ENCODE measurements at regions not wholly inside any gene's neighbourhood (a gene's known extent, or its start where the extent isn't known, plus 50 kb on each side); places are given as distances from the start of the nearest gene placed in this dataset.
"Not testable (repeated sequence)": the region's sequence is repeated elsewhere in the genome, so short reads cannot be mapped to it uniquely, and the experiment has no call there.

DNA sequence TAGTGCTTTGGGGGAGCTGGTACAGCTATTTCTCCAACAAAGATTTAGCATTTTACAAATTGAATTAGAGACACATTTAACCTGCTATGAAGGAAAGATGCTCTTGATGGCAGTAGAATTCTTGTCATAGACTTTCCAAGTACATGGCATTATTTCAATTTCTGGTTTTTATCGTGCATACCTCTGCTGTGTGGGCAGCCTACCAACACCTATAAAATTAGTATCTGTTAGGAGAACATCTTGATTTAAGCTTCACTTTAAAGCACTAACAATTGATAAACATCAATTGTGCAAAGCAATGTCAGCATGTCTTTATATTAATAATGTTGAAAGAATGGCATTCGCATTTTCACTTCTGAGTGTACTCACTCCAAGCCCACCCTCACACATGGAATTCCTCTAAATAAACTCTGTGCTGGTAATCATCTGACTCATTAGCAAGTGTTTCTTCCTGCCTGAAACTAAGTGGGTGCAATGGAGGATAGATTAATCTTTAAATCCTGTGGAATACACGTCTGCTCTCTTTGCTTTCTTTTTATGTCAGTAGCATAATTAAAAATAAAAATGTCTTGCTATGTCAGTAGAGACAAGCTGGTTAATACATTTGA is 279.8 kb upstream of the MAGEB18 start:
- DNase-seq: no peak

DNA sequence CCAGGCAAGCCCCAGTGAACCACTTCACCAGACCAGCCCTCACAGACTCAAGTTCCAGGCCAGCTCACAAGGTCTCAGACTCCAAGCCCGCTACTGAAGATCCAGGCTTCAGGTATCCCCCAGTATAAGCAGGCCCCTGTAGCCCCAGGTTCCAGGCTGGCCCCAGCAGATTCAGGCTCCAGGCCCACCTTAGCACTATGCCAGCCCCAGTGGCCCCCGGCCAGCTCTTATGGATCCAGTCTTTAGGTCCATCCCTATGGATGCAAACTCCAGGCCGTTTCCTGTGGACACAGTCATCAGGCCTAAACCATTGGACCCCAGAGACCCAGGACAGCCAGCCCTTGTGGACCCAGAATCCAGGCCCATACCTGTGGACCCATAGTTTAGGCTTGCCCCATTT is 277.8 kb upstream of the MAGEB18 start:
- no peak for DNase-seq

DNA sequence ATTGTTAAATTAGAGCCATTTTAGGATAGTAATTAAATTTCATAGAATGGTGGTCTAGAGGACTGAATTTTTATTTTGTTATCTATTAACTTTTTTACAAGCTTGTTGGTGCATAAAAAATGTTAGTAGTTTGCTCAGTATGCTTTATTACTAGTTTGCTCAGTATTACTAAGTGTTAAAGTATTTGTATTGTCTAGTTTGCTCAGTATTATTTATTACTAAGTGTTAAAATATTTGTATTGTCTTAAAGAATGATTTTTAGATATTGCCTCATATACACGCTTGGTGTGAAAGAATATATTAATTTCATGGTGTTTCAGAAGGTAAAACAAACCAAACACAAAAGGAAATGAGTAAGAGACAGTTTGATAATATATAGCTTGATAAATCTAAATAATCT is 268.4 kb upstream of the MAGEB18 start:
- DNase-seq: peak in 1 of 2 experiments; percentile 0

DNA sequence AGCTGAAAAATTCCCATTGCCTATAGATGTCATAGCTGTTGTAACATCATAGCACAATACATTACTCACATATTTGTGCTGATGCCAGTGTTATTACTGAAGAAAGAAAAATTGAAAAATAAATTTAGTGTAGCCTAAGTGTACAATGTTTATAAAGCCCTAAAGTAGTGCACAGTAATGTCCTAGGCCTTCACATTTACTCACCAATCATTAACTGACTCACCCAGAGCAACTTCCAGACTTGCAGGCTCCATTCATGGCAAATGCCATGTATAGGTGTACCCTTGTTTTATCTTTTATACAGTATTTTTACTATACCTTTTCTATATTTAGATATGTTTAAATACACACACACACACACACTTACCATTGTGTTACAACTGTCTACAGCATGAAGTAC is 265.4 kb upstream of the MAGEB18 start:
- DNase-seq: no peak

DNA sequence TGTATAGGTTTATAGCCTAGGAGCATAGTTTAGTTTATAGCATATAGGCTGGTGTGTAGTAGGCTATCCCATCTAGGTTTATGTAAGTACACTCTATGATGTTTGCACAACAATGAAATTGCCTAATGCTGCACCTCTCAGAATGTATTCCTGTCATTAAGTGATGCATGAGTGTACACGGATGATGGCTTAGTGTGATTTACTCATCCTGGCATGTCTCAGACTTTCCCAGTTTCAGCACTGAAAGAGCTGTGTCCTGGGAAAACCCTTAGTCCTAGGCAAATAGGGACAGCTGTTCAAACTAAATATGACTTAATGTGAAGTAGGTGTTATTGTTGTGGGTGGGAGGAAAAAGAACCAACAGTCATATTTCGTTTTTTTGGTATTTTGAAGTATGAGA is 264.9 kb upstream of the MAGEB18 start:
- no peak for DNase-seq

DNA sequence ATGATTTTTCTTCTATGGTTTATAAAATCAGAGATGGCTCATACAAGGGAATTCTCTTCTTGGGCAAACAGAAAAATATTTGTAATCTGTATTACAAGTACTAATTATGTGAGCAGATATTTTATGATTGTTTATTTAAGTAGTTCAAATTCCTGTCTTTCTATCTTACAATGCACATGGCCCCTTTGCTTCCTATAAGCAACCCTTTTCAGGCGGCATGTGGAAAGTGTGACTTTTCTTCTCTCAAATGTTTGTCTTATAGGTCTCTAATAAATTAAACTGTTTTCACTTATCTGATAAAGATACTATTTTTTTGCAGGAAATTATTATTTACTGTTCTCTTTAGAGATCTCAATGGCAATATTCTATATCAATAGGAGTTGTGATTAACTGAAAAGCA is 259.3 kb upstream of the MAGEB18 start:
- no peak for DNase-seq

DNA sequence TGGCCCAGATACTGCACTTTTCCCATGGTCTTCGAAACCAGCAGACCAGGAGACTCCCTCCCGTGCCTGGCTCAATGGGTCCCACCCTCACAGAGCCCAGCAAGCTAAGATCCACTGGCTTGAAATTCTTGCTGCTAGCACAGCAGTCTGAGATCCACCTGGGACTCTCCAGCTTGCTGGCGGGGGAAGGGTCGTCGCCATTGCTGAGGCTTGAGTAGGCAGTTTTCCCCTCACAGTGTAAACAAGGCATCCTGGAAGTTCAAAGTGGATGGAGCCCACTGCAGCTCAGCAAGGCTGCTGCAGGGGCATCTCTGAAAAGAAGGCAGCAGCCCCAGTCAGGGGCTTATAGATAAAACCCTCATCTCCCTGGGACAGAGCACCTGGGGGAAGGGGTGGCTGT is 255.6 kb upstream of the MAGEB18 start:
- not testable (repeated sequence) for DNase-seq

DNA sequence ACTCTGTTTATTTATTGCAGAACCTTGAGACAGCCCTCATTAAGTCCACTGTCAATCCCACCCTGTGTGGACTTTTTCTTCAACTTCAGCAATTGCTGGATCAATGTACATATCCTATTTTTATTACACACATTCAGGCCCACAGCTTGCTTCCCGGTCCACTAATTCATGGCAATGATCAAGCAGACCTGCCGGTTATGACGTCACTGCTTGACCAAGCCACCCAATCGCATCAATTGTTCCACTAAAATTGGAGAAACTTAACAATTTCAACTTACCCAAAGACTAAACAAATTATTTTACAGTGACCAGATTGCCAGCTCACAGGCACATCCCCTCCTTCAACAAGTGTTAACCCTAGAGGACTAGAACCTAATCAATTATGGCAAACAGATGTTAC is 240.4 kb upstream of the MAGEB18 start:
- no peak for DNase-seq

DNA sequence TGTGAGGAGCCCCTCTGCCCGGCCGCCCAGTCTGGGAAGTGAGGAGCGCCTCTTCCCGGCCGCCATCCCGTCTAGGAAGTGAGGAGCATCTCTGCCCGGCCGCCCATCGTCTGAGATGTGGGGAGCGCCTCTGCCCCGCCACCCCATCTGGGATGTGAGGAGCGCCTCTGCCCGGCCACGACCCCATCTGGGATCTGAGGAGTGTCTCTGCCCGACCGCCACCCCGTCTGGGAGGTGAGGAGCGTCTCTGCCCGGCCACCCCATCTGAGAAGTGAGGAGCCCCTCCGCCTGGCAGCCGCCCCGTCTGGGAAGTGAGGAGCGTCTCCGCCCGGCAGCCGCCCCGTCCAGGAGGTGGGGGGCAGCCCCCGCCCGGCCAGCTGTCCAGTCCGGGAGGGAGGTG is 232.4 kb upstream of the MAGEB18 start:
- DNase-seq: not testable (repeated sequence)

DNA sequence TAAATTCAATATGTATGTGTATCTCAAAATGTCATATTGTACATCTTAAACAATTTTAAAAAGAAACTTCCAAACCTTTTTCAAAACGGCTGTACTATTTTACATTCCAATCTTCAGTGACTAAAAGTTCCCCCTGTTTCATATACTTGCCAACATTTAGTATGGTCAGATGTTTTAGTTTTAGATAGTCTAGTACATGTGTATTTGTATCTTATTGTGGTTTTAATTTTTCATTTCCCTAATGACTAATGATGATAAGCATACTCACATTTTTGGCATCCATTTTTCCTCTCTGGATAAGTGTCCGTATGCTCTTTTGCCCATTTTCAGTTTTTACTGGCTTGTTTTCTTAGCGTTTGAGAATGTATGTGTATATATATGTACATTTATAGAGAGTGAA is 212.2 kb upstream of the MAGEB18 start:
- no peak for DNase-seq

DNA sequence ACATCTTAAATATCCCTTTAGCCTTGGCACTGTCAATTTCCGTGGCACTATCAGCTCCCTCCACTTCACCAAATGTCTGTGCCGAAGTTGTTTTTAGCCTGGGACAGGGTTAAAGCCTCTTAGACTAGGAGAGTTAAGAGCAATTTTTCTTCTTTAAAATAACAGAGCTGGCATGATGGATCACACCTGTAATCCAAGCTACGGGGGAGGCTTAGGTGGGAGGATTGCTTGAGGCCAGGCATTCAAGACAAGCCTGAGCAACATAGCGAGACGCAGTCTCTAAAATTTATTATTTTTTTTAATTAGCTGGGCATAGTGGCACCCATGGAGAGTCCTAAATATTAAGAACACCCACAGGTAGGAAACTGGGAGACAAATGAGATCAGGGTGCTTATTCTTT is 209.8 kb upstream of the MAGEB18 start:
- DNase-seq: no peak

DNA sequence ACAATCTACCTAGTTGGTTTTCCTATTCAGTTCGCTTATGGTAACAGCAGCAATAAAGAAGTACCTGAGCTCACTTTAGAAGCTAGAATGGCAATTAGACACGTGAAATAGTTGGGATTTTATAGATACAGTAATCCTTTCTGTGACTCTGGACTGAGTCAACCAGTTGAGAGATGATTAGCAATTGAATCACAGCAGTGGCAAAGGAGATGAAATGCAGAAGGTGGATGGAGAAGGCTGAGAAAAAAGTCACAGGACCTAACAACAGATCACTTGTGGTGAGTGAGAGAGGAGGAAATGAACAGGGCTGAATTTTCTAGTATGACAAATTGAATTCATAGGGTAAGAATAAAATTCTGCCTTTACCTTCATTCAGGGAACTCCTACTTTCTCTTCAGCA is 197.1 kb upstream of the MAGEB18 start:
- peak; percentile 0 for DNase-seq

DNA sequence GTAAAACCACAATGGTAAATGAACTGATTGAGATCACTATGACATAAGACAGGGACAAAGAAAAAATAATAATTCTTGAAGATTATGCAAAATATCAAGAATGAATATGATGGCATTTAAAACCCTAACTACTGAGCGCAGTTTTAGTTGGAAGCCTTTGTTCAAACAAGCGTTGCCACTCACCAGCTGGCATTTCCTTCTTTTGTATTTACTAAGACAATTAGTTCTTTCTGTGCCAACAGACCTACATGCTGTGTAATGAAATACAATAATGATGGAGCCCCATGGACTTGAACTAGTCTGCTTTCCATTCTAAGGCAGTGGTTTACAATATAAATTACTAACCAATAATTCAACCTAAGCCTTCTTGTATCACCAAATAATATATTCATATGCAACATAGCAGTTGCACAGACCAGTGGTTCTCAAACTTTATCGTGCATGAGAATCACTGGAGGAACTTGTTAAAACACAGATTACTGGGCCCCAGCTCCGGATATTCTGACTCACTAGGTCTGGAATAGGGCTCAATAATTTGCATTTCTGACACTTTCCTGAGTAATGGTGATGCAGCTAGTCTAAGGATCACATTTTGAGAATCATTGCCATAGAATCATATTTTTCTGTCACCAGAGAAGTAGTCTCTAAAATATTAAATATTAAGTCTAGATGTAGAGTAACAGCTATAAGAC is 196.4 kb upstream of the MAGEB18 start:
- DNase-seq: no peak

DNA sequence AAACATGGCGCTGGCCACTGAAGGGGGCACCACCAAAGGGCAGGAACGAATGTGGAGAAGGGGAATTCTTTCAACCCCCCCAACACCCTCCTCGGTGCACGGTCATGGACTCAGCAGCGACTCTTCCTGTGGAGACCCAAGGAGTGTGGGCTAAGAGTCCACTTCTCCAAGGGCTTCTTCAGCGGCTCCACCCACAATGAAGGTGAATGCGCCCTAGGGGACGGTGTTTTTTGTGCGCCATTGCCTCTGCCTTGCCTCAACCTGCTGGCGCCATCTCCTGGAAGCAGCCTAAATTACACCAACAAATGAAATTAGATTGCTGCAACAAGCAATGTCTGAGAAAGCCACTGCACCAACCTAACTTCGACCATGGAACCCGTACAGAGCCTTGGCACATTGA is 169.2 kb upstream of the MAGEB18 start:
- no peak for DNase-seq

DNA sequence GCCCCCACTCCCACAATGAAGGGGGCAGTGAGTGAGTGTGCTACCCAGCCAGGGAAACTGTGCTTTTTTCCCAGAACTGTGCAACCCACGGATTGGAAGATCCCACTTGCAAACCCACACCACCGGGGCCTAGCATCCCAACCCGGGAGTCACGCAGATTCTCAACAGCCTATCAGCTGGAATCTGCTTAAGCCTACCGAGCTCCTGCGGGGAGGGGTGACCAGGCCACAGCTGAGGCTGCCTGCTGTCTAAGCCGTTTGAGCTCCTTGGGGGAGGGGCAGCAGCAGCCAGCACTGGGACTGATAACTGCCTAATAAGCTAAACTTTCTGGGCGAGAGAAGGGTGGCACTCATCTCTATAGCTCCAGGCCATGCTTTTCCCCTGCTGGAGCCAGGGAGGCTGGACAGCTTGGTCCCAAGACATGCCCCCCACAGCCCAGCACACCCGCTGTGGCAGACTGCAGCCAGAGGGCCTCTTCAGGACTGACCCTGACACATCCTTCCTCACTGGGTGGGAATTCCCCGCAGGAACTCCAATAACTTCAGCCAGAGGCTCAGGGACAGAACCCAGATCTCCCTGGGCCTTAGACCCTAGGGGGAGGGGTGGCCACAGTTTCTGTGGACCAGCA is 161.3 kb upstream of the MAGEB18 start:
- DNase-seq: no peak

DNA sequence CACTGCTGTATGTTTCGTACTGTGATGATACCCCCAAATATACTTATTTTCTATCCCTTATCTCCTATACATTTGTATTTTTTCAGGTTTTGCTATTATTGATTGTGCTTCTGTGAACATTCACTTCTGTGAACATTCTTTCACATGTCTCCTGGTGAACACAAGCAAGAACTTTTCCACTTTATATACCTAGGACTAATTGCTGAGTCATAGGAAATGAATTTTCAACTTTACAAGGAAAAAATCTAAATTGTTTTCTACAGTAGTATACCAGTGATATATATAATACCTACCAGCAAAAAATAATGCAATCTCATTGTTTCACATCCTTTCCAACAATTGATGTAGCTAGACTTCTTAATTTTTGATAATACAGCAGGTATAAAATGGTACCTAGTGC is 139.5 kb upstream of the MAGEB18 start:
- DNase-seq: no peak

DNA sequence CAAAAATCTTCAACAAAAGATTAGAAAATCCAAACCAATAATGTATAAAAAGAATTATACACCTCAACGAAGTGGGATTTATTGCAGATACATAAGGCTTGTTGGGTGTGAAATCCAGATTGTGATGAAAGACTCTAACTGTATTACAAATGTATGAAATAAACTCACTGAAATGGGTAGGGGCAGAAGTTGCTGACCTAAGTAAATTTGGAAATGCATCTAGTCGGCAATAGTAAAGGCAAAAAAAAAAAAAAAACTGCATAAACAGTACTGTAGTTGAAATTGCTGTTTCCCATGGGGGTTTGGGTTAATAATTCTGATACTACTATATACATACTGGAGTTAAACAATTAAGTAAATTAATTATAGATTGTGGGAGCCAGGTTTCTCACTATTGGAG is 130.7 kb upstream of the MAGEB18 start:
- DNase-seq: no peak

DNA sequence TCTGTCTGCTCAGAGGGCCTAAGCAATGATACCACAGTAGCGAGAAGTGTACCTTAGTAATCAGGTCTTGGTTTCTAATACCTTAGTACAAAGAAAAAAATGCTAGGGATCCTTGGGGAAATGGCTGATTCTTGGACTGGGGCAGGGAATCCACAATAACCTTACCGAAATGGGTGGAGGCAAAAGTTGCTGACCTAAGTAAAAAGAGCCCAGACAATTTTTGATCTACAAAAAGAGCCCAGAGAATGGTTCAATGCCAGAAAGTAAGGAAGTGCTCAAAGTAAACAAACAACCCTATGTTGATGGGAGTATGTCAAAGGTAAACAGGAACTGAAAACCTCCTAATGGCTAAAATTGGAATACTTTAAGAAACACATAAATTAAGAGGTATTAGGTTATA is 130.1 kb upstream of the MAGEB18 start:
- no peak for DNase-seq

DNA sequence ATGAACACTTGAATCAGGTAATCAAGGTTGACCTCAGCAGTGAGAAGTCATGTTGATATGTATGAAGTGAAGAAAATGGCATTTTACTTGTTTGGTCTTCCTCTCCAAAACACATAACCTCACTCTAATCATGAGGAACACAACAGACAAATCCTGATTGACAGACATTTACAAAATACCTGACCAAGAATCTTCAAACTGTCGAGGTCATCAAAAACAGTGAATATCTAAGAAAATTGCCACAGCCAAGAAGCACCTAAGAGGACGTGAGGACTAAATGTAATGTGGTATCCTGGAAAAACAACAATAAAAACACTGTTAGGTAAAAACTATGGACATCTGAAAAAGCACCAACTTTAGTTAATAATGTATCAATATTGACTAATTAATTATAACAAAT is 129.5 kb upstream of the MAGEB18 start:
- DNase-seq: no peak

DNA sequence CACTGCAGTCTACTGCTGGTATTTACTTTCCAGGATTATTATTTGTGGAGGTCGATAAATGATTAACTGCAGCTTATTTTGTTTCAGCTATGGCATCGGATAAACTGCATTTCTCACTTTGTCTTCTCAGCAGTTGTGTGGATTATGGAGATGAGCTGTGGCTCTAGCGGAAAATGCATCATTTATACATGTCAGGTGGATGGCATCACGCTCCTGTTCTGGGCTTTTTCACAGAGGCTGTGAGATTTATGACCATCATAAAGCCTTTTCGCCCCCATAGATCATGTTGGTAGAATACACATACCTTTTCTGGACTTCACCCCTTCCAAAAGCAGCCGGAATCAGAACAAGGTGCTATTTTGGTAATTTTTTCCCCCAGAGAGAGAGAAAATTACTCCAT is 118.8 kb upstream of the MAGEB18 start:
- no peak for DNase-seq

DNA sequence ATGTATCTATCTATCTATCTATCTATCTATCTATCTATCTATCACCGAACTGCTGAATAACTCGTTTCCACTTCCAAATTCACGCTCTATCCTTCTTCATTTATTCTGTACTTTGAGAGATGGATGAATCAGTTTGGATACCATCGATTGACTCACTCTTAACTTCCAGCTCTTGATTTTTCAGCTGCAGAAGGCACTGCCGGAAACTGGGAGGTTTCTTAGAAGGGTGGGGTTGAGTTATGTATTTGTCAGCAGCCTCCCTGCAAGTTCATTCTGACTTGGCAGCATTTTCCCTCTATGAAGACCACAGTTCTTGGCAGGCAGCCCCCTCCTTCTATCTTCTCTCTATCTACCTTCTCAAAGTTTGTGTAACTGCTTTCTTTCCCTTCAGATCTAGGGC is 112.0 kb upstream of the MAGEB18 start:
- DNase-seq: no peak

DNA sequence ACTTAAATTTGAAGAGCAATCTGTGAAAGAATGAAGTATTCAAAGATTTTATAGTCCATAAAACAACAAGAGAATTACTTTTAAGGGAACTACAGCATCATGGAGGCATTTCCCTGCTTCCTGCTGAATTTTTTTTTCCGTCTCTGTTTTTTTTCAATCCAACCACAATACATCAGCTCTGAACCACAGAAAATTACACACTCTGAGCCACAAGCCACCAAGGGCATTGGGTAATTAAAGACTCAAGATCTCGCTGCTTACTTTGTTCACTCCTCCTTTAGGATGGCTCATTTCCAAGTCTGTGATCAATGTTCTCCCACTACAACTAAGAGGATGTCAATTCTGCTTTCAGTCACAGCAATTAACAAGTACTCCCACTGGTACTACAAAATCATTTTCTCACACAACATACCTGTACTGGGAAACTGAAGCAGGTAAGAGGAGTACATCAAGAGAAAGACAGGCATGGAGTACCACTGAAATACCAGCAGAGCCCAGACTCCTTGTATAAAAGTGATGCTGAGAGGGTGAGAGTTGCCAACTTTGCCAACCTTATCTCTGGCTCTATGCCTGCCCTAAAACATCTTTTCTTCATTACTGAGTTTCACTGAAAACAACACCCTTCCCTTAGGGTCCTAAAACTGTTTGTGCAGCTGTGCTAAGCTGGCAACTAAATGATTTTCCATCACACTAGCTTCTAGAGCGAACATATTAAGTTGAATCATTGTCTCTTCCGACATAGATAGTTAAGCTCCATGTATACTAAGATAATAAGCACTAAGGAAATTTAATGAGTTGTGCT is 105.8 kb upstream of the MAGEB18 start:
- no peak for DNase-seq

DNA sequence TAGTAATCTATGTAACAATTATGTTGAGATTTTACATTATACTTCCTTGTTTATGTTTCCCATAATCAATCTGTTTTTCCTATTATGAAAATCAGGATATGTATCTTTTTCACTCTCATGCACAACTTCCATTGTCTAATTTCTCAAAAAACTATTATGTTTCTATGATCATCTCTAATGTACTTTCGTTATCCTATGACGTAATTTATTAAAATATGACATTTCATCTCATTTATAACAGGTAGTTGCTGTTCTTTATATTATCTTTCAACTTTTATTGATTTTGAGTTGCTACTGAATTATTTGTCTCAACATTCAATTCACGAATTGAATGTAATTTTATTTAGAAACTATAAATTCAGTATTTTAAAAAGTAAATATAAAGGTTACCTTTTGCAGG is 100.8 kb upstream of the MAGEB18 start:
- no peak for DNase-seq

DNA sequence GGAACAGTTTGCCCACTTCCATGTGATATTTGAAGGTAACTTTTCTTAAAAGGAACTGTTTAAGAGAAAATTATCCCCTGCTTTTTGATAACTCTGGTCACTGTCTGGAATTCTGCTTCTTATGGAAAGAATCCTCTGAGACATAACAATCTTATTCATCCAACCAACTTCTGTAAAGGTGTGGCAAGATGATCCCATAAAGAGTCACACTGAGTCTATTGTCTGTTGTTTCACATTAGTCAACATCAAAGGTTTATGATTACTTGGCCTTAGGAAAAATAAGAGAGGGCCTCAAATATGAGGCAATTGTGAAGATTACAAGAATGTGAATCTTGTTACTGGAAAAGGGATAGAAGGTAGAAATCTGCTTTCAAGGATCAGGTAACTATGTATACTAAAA is 88.0 kb upstream of the MAGEB18 start:
- no peak for DNase-seq

All from SW 1271 (cell line).